GM18870 (cell line): ENCODE measurements at regions not wholly inside any gene's neighbourhood (a gene's known extent, or its start where the extent isn't known, plus 50 kb on each side); places are given as distances from the start of the nearest gene placed in this dataset.
"Not testable (repeated sequence)": the region's sequence is repeated elsewhere in the genome, so short reads cannot be mapped to it uniquely, and the experiment has no call there.

ENCODE experiments used
- ATAC-seq: cut with Tn5 transposase; IDR thresholded peaks from one replicate; pipeline ENCODE4 v1.9.1; 2021; ENCODE audit warnings: moderate library complexity; ENCODE audit not compliant: unreplicated experiment

GRCh38 chr15:38930851-38931572 lies 366.4 kb upstream of the RASGRP1 start:
- no peak for ATAC-seq

GRCh38 chr15:38941399-38941953 lies 376.9 kb upstream of the RASGRP1 start:
- ATAC-seq = no peak

GRCh38 chr15:38944536-38944935 lies 379.9 kb upstream of the RASGRP1 start:
- no peak for ATAC-seq

GRCh38 chr15:38945551-38946298 lies 381.1 kb upstream of the RASGRP1 start:
- ATAC-seq = no peak

GRCh38 chr15:38954090-38954489 lies 389.5 kb upstream of the RASGRP1 start:
- ATAC-seq = no peak

GRCh38 chr15:38961456-38961855 lies 396.8 kb upstream of the RASGRP1 start:
- ATAC-seq = no peak

GRCh38 chr15:38961931-38962330 lies 397.3 kb upstream of the RASGRP1 start:
- ATAC-seq = no peak

GRCh38 chr15:38972831-38973230 lies 408.2 kb upstream of the RASGRP1 start:
- no peak for ATAC-seq

- ATAC-seq = no peak
Measured at GRCh38 chr15:38975282-38975990, 410.8 kb upstream of the RASGRP1 start.

- no peak for ATAC-seq
Measured at GRCh38 chr15:38991126-38991525, 426.5 kb upstream of the RASGRP1 start.

- no peak for ATAC-seq
Measured at GRCh38 chr15:38991701-38992100, 427.1 kb upstream of the RASGRP1 start.

GRCh38 chr15:38992506-38992905 lies 427.9 kb upstream of the RASGRP1 start:
- ATAC-seq = no peak

- ATAC-seq = no peak
Measured at GRCh38 chr15:38992930-38993329, 428.3 kb upstream of the RASGRP1 start.

- ATAC-seq = no peak
Measured at GRCh38 chr15:38994310-38994709, 429.7 kb upstream of the RASGRP1 start.

- ATAC-seq = no peak
Measured at GRCh38 chr15:38996111-38996631, 431.6 kb upstream of the RASGRP1 start.

- ATAC-seq = no peak
Measured at GRCh38 chr15:38997841-38998240, 433.2 kb upstream of the RASGRP1 start.

- ATAC-seq = no peak
Measured at GRCh38 chr15:39000008-39000734, 435.6 kb upstream of the RASGRP1 start.

GRCh38 chr15:39009740-39010139 lies 445.1 kb upstream of the RASGRP1 start:
- ATAC-seq = no peak

GRCh38 chr15:39011066-39011465 lies 446.5 kb upstream of the RASGRP1 start:
- not testable (repeated sequence) for ATAC-seq

GRCh38 chr15:39013262-39013661 lies 448.6 kb upstream of the RASGRP1 start:
- ATAC-seq = no peak

- ATAC-seq = no peak
Measured at GRCh38 chr15:39014682-39015081, 450.1 kb upstream of the RASGRP1 start.
